ENCODE measurements at regions not wholly inside any gene's neighbourhood (a gene's known extent, or its start where the extent isn't known, plus 50 kb on each side); places are given as distances from the start of the nearest gene placed in this dataset.

GRCh38 chr3:139117136-139117675 lies 72.5 kb upstream of the PRR23C start:
- in situ Hi-C loops (cut with MboI): no loop called here
- no TSS peak for BruUV-seq (replicated peaks)

More at GRCh38 chr3:139117136-139117675, 72.5 kb upstream of the PRR23C start:
- Histone ChIP-seq H3K27ac (ENCODE audit: control insufficient read depth, insufficient read depth) (no peak overlapping the region), H2AFZ (ENCODE audit: control insufficient read depth, low read depth, low read length) (no peak overlapping the region), H3K36me3 (ENCODE audit: control insufficient read depth in 2 of 2, insufficient read depth in 2 of 2, low read length in 1 of 2) (no peaks in the 10 kb centered on the region), H3K4me3 (no peak overlapping the region), H3K9me3 (replicated peaks; ENCODE audit: control insufficient read depth, insufficient read depth, low read length) (no peaks in the 10 kb centered on the region), H3K9ac (ENCODE audit: control insufficient read depth, insufficient read depth, low read length) (no peak overlapping the region), H3K27me3 (replicated peaks in 1 of 2; ENCODE audit: control insufficient read depth in 2 of 2, insufficient read depth in 2 of 2, low read length in 1 of 2) (no peaks in the 10 kb centered on the region), H3K4me1 (ENCODE audit: control insufficient read depth, insufficient read depth, low read length) (no peaks in the 10 kb centered on the region), H4K20me1 (ENCODE audit: control insufficient read depth, insufficient read depth) (no peaks in the 10 kb centered on the region), H3K4me2 (ENCODE audit: control insufficient read depth, insufficient read depth) (no peak overlapping the region), H3K79me2 (ENCODE audit: control insufficient read depth, insufficient read depth, low read length) (no peaks in the 10 kb centered on the region)
- intact Hi-C loops (cut with micrococcal nuclease; ENCODE audit: unreplicated experiment): no loop called here
- no peak for TF ChIP-seq RFX5 (IDR thresholded peaks at IDR 0.05; ENCODE audit: low read depth, low read length)
- TF ChIP-seq ELK1 (IDR thresholded peaks at IDR 0.05; ENCODE audit: low read depth, low read length): no peak
- TF ChIP-seq KLF5 (IDR thresholded peaks at IDR 0.05; ENCODE audit: partially characterized antibody): no peak
- TF ChIP-seq ATF2 (IDR thresholded peaks at IDR 0.05; ENCODE audit: low read length): no peak
- no peak for TF ChIP-seq REST (IDR thresholded peaks at IDR 0.05; ENCODE audit: low read depth, low read length)
- TF ChIP-seq, protein P1, sequence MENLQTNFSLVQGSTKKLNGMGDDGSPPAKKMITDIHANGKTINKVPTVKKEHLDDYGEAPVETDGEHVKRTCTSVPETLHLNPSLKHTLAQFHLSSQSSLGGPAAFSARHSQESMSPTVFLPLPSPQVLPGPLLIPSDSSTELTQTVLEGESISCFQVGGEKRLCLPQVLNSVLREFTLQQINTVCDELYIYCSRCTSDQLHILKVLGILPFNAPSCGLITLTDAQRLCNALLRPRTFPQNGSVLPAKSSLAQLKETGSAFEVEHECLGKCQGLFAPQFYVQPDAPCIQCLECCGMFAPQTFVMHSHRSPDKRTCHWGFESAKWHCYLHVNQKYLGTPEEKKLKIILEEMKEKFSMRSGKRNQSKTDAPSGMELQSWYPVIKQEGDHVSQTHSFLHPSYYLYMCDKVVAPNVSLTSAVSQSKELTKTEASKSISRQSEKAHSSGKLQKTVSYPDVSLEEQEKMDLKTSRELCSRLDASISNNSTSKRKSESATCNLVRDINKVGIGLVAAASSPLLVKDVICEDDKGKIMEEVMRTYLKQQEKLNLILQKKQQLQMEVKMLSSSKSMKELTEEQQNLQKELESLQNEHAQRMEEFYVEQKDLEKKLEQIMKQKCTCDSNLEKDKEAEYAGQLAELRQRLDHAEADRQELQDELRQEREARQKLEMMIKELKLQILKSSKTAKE (IDR thresholded peaks at IDR 0.05; ENCODE audit: low read depth, poor library complexity, severe bottlenecking): no peak
- no peak for TF ChIP-seq ZNF207 (IDR thresholded peaks at IDR 0.05; ENCODE audit: borderline replicate concordance)
- no peak for TF ChIP-seq CBX3 (IDR thresholded peaks at IDR 0.05; ENCODE audit: borderline replicate concordance, low read depth)
- no peak for TF ChIP-seq ETV6 (conservative IDR thresholded peaks at IDR 0.05 in 1 of 2, IDR thresholded peaks at IDR 0.05 in 1 of 2; ENCODE audit: borderline replicate concordance in 1 of 2, low read depth in 1 of 2)
- TF ChIP-seq, protein P2, sequence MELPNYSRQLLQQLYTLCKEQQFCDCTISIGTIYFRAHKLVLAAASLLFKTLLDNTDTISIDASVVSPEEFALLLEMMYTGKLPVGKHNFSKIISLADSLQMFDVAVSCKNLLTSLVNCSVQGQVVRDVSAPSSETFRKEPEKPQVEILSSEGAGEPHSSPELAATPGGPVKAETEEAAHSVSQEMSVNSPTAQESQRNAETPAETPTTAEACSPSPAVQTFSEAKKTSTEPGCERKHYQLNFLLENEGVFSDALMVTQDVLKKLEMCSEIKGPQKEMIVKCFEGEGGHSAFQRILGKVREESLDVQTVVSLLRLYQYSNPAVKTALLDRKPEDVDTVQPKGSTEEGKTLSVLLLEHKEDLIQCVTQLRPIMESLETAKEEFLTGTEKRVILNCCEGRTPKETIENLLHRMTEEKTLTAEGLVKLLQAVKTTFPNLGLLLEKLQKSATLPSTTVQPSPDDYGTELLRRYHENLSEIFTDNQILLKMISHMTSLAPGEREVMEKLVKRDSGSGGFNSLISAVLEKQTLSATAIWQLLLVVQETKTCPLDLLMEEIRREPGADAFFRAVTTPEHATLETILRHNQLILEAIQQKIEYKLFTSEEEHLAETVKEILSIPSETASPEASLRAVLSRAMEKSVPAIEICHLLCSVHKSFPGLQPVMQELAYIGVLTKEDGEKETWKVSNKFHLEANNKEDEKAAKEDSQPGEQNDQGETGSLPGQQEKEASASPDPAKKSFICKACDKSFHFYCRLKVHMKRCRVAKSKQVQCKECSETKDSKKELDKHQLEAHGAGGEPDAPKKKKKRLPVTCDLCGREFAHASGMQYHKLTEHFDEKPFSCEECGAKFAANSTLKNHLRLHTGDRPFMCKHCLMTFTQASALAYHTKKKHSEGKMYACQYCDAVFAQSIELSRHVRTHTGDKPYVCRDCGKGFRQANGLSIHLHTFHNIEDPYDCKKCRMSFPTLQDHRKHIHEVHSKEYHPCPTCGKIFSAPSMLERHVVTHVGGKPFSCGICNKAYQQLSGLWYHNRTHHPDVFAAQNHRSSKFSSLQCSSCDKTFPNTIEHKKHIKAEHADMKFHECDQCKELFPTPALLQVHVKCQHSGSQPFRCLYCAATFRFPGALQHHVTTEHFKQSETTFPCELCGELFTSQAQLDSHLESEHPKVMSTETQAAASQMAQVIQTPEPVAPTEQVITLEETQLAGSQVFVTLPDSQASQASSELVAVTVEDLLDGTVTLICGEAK (IDR thresholded peaks at IDR 0.05; ENCODE audit: borderline replicate concordance): no peak
- CTCF ChIA-PET: no interaction called here
- no peak for FAIRE-seq
- no peak for ATAC-seq
- DNase-seq (ENCODE audit: low read depth, low spot score): no peak
- POLR2A ChIA-PET: no interaction called here
- SMC1A ChIA-PET (ENCODE audit: uncharacterized antibody, unreplicated experiment): no interaction called here
- RAD21 ChIA-PET (ENCODE audit: unreplicated experiment): no interaction called here
- 24% methylated on average over 1 of the region's 1 CpG for WGBS (ENCODE audit: insufficient coverage, insufficient replicate concordance, low lambda C conversion rate, missing lambda C conversion rate)

Data from GM12878 (cell line).